HepG2 (cell line): ENCODE measurements at regions not wholly inside any gene's neighbourhood (a gene's known extent, or its start where the extent isn't known, plus 50 kb on each side); places are given as distances from the start of the nearest gene placed in this dataset.

Source experiments
- BCL3 ChIP-seq: sonication (generic); formaldehyde crosslinking; IDR thresholded peaks from 2 replicates; pipeline ENCODE4 v1.5.1; 2020; ENCODE audit warnings: mild to moderate bottlenecking, missing genetic modification reagents, moderate library complexity
- BCLAF1 ChIP-seq: fragments of 450-650 bp; IDR thresholded peaks from 2 replicates; pipeline ENCODE4 v1.6.1; 2017; ENCODE audit warnings: mild to moderate bottlenecking
- CC2D1A ChIP-seq: sonication (generic); formaldehyde crosslinking; IDR thresholded peaks from 2 replicates; pipeline ENCODE4 v1.8.1; 2023; ENCODE audit warnings: mild to moderate bottlenecking, missing genetic modification reagents
- E2F5 ChIP-seq: sonication (generic); formaldehyde crosslinking; conservative IDR thresholded peaks from 2 replicates; pipeline ENCODE4 v1.4.0; 2020; ENCODE audit warnings: missing genetic modification reagents
- EZH2 ChIP-seq: conservative IDR thresholded peaks from 2 replicates; pipeline ENCODE4 v1.6.1; 2012; ENCODE audit warnings: mild to moderate bottlenecking, low read depth, low read length, moderate library complexity
- HDAC1 ChIP-seq: sonication (generic); formaldehyde crosslinking; IDR thresholded peaks from 2 replicates; pipeline ENCODE4 v1.5.1; 2020; ENCODE audit warnings: mild to moderate bottlenecking, missing genetic modification reagents
- IRX3 ChIP-seq: sonication (generic); formaldehyde crosslinking; IDR thresholded peaks from 2 replicates; pipeline ENCODE4 v1.8.1; 2023; ENCODE audit warnings: mild to moderate bottlenecking, low read depth, missing genetic modification reagents, borderline replicate concordance
- KAT7 ChIP-seq: IDR thresholded peaks from 2 replicates; pipeline ENCODE4 v1.6.1; 2018; ENCODE audit warnings: borderline replicate concordance, missing compliant biosample characterization
- KLF16 ChIP-seq, 2 experiments: sonication (generic) in 1 of 2; formaldehyde crosslinking in 1 of 2; IDR thresholded peaks; 2 replicates each; pipeline versions ENCODE4 v1.6.1 to v1.8.0; 2016 to 2023; ENCODE audit warnings: missing genetic modification reagents in 2 of 2, missing compliant biosample characterization in 1 of 2
- KMT2A ChIP-seq: sonication (generic); formaldehyde crosslinking; IDR thresholded peaks from 2 replicates; pipeline ENCODE4 v1.4.0; 2020; ENCODE audit warnings: missing genetic modification reagents
- MEIS2 ChIP-seq: sonication (generic); formaldehyde crosslinking; IDR thresholded peaks from 2 replicates; pipeline ENCODE4 v1.9.0; 2021; ENCODE audit warnings: mild to moderate bottlenecking, missing genetic modification reagents
- NCOA5 ChIP-seq: sonication (generic); formaldehyde crosslinking; IDR thresholded peaks from 2 replicates; pipeline ENCODE4 v1.4.0; 2020; ENCODE audit warnings: missing genetic modification reagents
- NFATC3 ChIP-seq: sonication (generic); formaldehyde crosslinking; IDR thresholded peaks from 2 replicates; pipeline ENCODE4 v1.5.1; 2020; ENCODE audit warnings: mild to moderate bottlenecking, missing genetic modification reagents
- NKX3-1 ChIP-seq: sonication (generic); formaldehyde crosslinking; IDR thresholded peaks from 2 replicates; pipeline ENCODE4 v1.5.0; 2020; ENCODE audit warnings: missing genetic modification reagents
- NR2F6 ChIP-seq, 2 experiments: IDR thresholded peaks; 2 replicates each; pipeline ENCODE4 v1.6.1; 2016; ENCODE audit warnings: antibody characterized with exemption in 1 of 2, mild to moderate bottlenecking in 1 of 2
- SALL2 ChIP-seq: sonication (generic); formaldehyde crosslinking; IDR thresholded peaks from 2 replicates; pipeline ENCODE4 v1.8.1; 2023; ENCODE audit warnings: mild to moderate bottlenecking, missing genetic modification reagents, inconsistent platforms
- SP4 ChIP-seq: sonication (generic); formaldehyde crosslinking; IDR thresholded peaks from 2 replicates; pipeline ENCODE4 v1.8.1; 2023; ENCODE audit warnings: mild to moderate bottlenecking, missing genetic modification reagents
- TFDP1 ChIP-seq: IDR thresholded peaks from 2 replicates; pipeline ENCODE4 v1.6.1; 2016; ENCODE audit warnings: missing compliant biosample characterization, missing genetic modification reagents, borderline replicate concordance
- WIZ ChIP-seq: sonication (generic); formaldehyde crosslinking; IDR thresholded peaks from 2 replicates; pipeline ENCODE4 v1.5.1; 2020; ENCODE audit warnings: mild to moderate bottlenecking, missing genetic modification reagents
- ZMYM4 ChIP-seq: sonication (generic); formaldehyde crosslinking; IDR thresholded peaks from 2 replicates; pipeline ENCODE4 v1.8.1; 2023; ENCODE audit warnings: mild to moderate bottlenecking, missing genetic modification reagents
- ZNF224 ChIP-seq: sonication (generic); formaldehyde crosslinking; IDR thresholded peaks from 2 replicates; pipeline ENCODE4 v1.5.0; 2020; ENCODE audit warnings: mild to moderate bottlenecking, missing genetic modification reagents
- ZNF296 ChIP-seq: sonication (generic); formaldehyde crosslinking; conservative IDR thresholded peaks from 2 replicates; pipeline ENCODE4 v1.5.0; 2020; ENCODE audit warnings: mild to moderate bottlenecking, missing genetic modification reagents
- ZNF543 ChIP-seq: sonication (generic); formaldehyde crosslinking; IDR thresholded peaks from 2 replicates; pipeline ENCODE4 v1.4.0; 2020; ENCODE audit warnings: mild to moderate bottlenecking, missing genetic modification reagents
- ZNF776 ChIP-seq: sonication (generic); formaldehyde crosslinking; IDR thresholded peaks from 2 replicates; pipeline ENCODE4 v1.4.0; 2020; ENCODE audit warnings: mild to moderate bottlenecking, missing genetic modification reagents
- ZNF790 ChIP-seq: sonication (generic); formaldehyde crosslinking; IDR thresholded peaks from 2 replicates; pipeline ENCODE4 v1.8.0; 2022; ENCODE audit warnings: missing genetic modification reagents, mild to moderate bottlenecking, borderline replicate concordance
- ZNF891 ChIP-seq: sonication (generic); formaldehyde crosslinking; IDR thresholded peaks from 2 replicates; pipeline ENCODE4 v1.5.0; 2020; ENCODE audit warnings: mild to moderate bottlenecking, missing genetic modification reagents
- ZSCAN31 ChIP-seq: sonication (generic); formaldehyde crosslinking; IDR thresholded peaks from 2 replicates; pipeline ENCODE4 v1.5.0; 2020; ENCODE audit warnings: low read depth, mild to moderate bottlenecking, missing genetic modification reagents

- TF ChIP-seq ZNF790 (CRISPR knock-in tag) (no peak), ZSCAN31 (no peak), WIZ (CRISPR knock-in tag) (no peak), ZNF296 (CRISPR knock-in tag) (no peak), KAT7 (no peak), BCLAF1 (no peak), BCL3 (CRISPR knock-in tag) (no peak), ZNF776 (CRISPR knock-in tag) (no peak), KLF16 (CRISPR knock-in tag; IDR thresholded peaks at IDR 0.05) (no peak), HDAC1 (no peak), IRX3 (CRISPR knock-in tag) (no peak), ZNF891 (CRISPR knock-in tag) (no peak), E2F5 (no peak), NFATC3 (CRISPR knock-in tag) (no peak), ZNF224 (no peak), TFDP1 (CRISPR knock-in tag) (no peak), SP4 (CRISPR knock-in tag) (no peak), CC2D1A (CRISPR knock-in tag) (no peak), ZMYM4 (CRISPR knock-in tag) (0 out of 2 replicates have a peak, but pooled peaks have one; percentile 59), KMT2A (no peak), NR2F6 (IDR thresholded peaks at IDR 0.05) (no peak), NR2F6 (CRISPR knock-in tag; IDR thresholded peaks at IDR 0.05) (peak; percentile 14; the same call in 1 of the 2 replicates), SALL2 (CRISPR knock-in tag) (no peak), ZNF543 (0 out of 2 replicates have a peak, but pooled peaks have one; percentile 55), NKX3-1 (no peak), EZH2 (no peak), NCOA5 (no peak), MEIS2 (peak; percentile 58; the same call in 1 of the 2 replicates)
Measured at GRCh38 chr13:50594276-50595051, 249.0 kb downstream of the DLEU7 start (continued).
